ENCODE measurements at regions not wholly inside any gene's neighbourhood (a gene's known extent, or its start where the extent isn't known, plus 50 kb on each side); places are given as distances from the start of the nearest gene placed in this dataset.

GRCh38 chr15:37638116-37638515 is 296.3 kb upstream of the TMCO5A start:
- Histone ChIP-seq H3K27me3 (ENCODE audit: control insufficient read depth in 1 of 2, insufficient read depth in 2 of 2, low read length in 2 of 2) (no peaks in the 10 kb centered on the region), H3K9me3 (ENCODE audit: control insufficient read depth in 1 of 2, low read length in 2 of 2) (no peaks in the 10 kb centered on the region), H3K36me3 (ENCODE audit: control insufficient read depth in 1 of 2, insufficient read depth in 2 of 2, low read length in 2 of 2) (no peaks in the 10 kb centered on the region), H3K27ac (ENCODE audit: low read depth, low read length) (no peak overlapping the region), H3K9ac (ENCODE audit: low read depth in 1 of 2, low read length in 2 of 2) (no peak overlapping the region), H3K4me3 (ENCODE audit: low read depth in 1 of 2, low read length in 2 of 2) (no peak overlapping the region), H3K4me1 (ENCODE audit: control insufficient read depth in 1 of 2, insufficient read depth in 2 of 2, low read length in 2 of 2) (no peaks in the 10 kb centered on the region)

- H3K27me3 ChIP-seq (ENCODE audit: control insufficient read depth in 1 of 2, insufficient read depth in 2 of 2, low read length in 2 of 2) = no peaks in the 10 kb centered on the region
- H3K9me3 ChIP-seq (ENCODE audit: control insufficient read depth in 1 of 2, low read length in 2 of 2) = no peaks in the 10 kb centered on the region
- H3K4me1 ChIP-seq (ENCODE audit: control insufficient read depth in 1 of 2, insufficient read depth in 2 of 2, low read length in 2 of 2) = no peaks in the 10 kb centered on the region
- H3K9ac ChIP-seq (ENCODE audit: low read depth in 1 of 2, low read length in 2 of 2) = no peak overlapping the region
- H3K27ac ChIP-seq (ENCODE audit: low read depth, low read length) = no peak overlapping the region
- H3K36me3 ChIP-seq (ENCODE audit: control insufficient read depth in 1 of 2, insufficient read depth in 2 of 2, low read length in 2 of 2) = no peaks in the 10 kb centered on the region
- H3K4me3 ChIP-seq (ENCODE audit: low read depth in 1 of 2, low read length in 2 of 2) = no peak overlapping the region
Measured at GRCh38 chr15:37638691-37639090, 295.7 kb upstream of the TMCO5A start.

GRCh38 chr15:37652646-37653417 is 281.6 kb upstream of the TMCO5A start:
- Histone ChIP-seq H3K4me1 (ENCODE audit: control insufficient read depth in 1 of 2, insufficient read depth in 2 of 2, low read length in 2 of 2) (no peaks in the 10 kb centered on the region), H3K4me3 (ENCODE audit: low read depth in 1 of 2, low read length in 2 of 2) (no peak overlapping the region), H3K27me3 (ENCODE audit: control insufficient read depth in 1 of 2, insufficient read depth in 2 of 2, low read length in 2 of 2) (no peaks in the 10 kb centered on the region), H3K36me3 (ENCODE audit: control insufficient read depth in 1 of 2, insufficient read depth in 2 of 2, low read length in 2 of 2) (no peaks in the 10 kb centered on the region), H3K27ac (ENCODE audit: low read depth, low read length) (no peak overlapping the region), H3K9ac (ENCODE audit: low read depth in 1 of 2, low read length in 2 of 2) (no peak overlapping the region), H3K9me3 (ENCODE audit: control insufficient read depth in 1 of 2, low read length in 2 of 2) (peaks cover 2 to 5% of the 10 kb centered on the region in 2 donors)

GRCh38 chr15:37678124-37678523 is 256.3 kb upstream of the TMCO5A start:
- H3K4me1 ChIP-seq (ENCODE audit: control insufficient read depth in 1 of 2, insufficient read depth in 2 of 2, low read length in 2 of 2) = no peaks in the 10 kb centered on the region
- H3K4me3 ChIP-seq (ENCODE audit: low read depth in 1 of 2, low read length in 2 of 2) = no peak overlapping the region
- H3K36me3 ChIP-seq (ENCODE audit: control insufficient read depth in 1 of 2, insufficient read depth in 2 of 2, low read length in 2 of 2) = no peaks in the 10 kb centered on the region
- no peaks in the 10 kb centered on the region for H3K9me3 ChIP-seq (ENCODE audit: control insufficient read depth in 1 of 2, low read length in 2 of 2)
- H3K27ac ChIP-seq (ENCODE audit: low read depth, low read length) = no peak overlapping the region
- no peaks in the 10 kb centered on the region for H3K27me3 ChIP-seq (ENCODE audit: control insufficient read depth in 1 of 2, insufficient read depth in 2 of 2, low read length in 2 of 2)
- no peak overlapping the region for H3K9ac ChIP-seq (ENCODE audit: low read depth in 1 of 2, low read length in 2 of 2)

- no peaks in the 10 kb centered on the region for H3K36me3 ChIP-seq (ENCODE audit: control insufficient read depth in 1 of 2, insufficient read depth in 2 of 2, low read length in 2 of 2)
- no peaks in the 10 kb centered on the region for H3K4me1 ChIP-seq (ENCODE audit: control insufficient read depth in 1 of 2, insufficient read depth in 2 of 2, low read length in 2 of 2)
- H3K4me3 ChIP-seq (ENCODE audit: low read depth in 1 of 2, low read length in 2 of 2) = no peak overlapping the region
- H3K27ac ChIP-seq (ENCODE audit: low read depth, low read length) = no peak overlapping the region
- H3K9ac ChIP-seq (ENCODE audit: low read depth in 1 of 2, low read length in 2 of 2) = no peak overlapping the region
- H3K27me3 ChIP-seq (ENCODE audit: control insufficient read depth in 1 of 2, insufficient read depth in 2 of 2, low read length in 2 of 2) = no peaks in the 10 kb centered on the region
- H3K9me3 ChIP-seq (ENCODE audit: control insufficient read depth in 1 of 2, low read length in 2 of 2) = no peaks in the 10 kb centered on the region
Measured at GRCh38 chr15:37679627-37680026, 254.8 kb upstream of the TMCO5A start.

GRCh38 chr15:37682304-37682703 is 252.1 kb upstream of the TMCO5A start:
- no peaks in the 10 kb centered on the region for H3K27me3 ChIP-seq (ENCODE audit: control insufficient read depth in 1 of 2, insufficient read depth in 2 of 2, low read length in 2 of 2)
- no peaks in the 10 kb centered on the region for H3K9me3 ChIP-seq (ENCODE audit: control insufficient read depth in 1 of 2, low read length in 2 of 2)
- no peak overlapping the region for H3K4me3 ChIP-seq (ENCODE audit: low read depth in 1 of 2, low read length in 2 of 2)
- H3K27ac ChIP-seq (ENCODE audit: low read depth, low read length) = no peak overlapping the region
- no peaks in the 10 kb centered on the region for H3K4me1 ChIP-seq (ENCODE audit: control insufficient read depth in 1 of 2, insufficient read depth in 2 of 2, low read length in 2 of 2)
- H3K9ac ChIP-seq (ENCODE audit: low read depth in 1 of 2, low read length in 2 of 2) = no peak overlapping the region
- H3K36me3 ChIP-seq (ENCODE audit: control insufficient read depth in 1 of 2, insufficient read depth in 2 of 2, low read length in 2 of 2) = no peaks in the 10 kb centered on the region

GRCh38 chr15:37691911-37692310 is 242.5 kb upstream of the TMCO5A start:
- Histone ChIP-seq H3K9ac (ENCODE audit: low read depth in 1 of 2, low read length in 2 of 2) (no peak overlapping the region), H3K9me3 (ENCODE audit: control insufficient read depth in 1 of 2, low read length in 2 of 2) (peaks cover 0 to 4% of the 10 kb centered on the region in 2 donors), H3K4me1 (ENCODE audit: control insufficient read depth in 1 of 2, insufficient read depth in 2 of 2, low read length in 2 of 2) (no peaks in the 10 kb centered on the region), H3K36me3 (ENCODE audit: control insufficient read depth in 1 of 2, insufficient read depth in 2 of 2, low read length in 2 of 2) (no peaks in the 10 kb centered on the region), H3K27ac (ENCODE audit: low read depth, low read length) (no peak overlapping the region), H3K27me3 (ENCODE audit: control insufficient read depth in 1 of 2, insufficient read depth in 2 of 2, low read length in 2 of 2) (no peaks in the 10 kb centered on the region), H3K4me3 (ENCODE audit: low read depth in 1 of 2, low read length in 2 of 2) (no peak overlapping the region)

DNA sequence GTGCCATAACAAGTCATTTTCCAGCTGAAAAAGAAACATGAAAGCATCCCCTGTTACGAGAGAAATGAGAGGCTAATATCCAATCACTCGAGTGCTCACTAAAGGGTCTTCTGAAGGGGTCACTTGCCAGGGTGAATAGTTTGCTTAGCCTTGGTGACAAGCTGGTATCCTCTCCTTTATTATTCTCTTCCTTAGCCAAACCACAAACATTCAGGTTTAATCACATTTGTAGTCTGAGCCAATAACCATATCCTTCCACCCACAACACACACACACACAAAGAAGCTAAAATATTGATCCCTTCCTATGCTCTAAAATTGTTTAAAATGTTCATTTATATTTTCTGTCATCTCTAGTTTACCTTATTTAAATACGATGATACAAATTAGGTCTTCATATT is 240.5 kb upstream of the TMCO5A start:
- no peaks in the 10 kb centered on the region for H3K36me3 ChIP-seq (ENCODE audit: control insufficient read depth in 1 of 2, insufficient read depth in 2 of 2, low read length in 2 of 2)
- H3K9me3 ChIP-seq (ENCODE audit: control insufficient read depth in 1 of 2, low read length in 2 of 2) = peaks cover 0 to 4% of the 10 kb centered on the region in 2 donors
- H3K4me1 ChIP-seq (ENCODE audit: control insufficient read depth in 1 of 2, insufficient read depth in 2 of 2, low read length in 2 of 2) = no peaks in the 10 kb centered on the region
- H3K4me3 ChIP-seq (ENCODE audit: low read depth in 1 of 2, low read length in 2 of 2) = no peak overlapping the region
- no peaks in the 10 kb centered on the region for H3K27me3 ChIP-seq (ENCODE audit: control insufficient read depth in 1 of 2, insufficient read depth in 2 of 2, low read length in 2 of 2)
- no peak overlapping the region for H3K27ac ChIP-seq (ENCODE audit: low read depth, low read length)
- no peak overlapping the region for H3K9ac ChIP-seq (ENCODE audit: low read depth in 1 of 2, low read length in 2 of 2)

GRCh38 chr15:37695719-37696118 is 238.7 kb upstream of the TMCO5A start:
- Histone ChIP-seq H3K9me3 (ENCODE audit: control insufficient read depth in 1 of 2, low read length in 2 of 2) (no peaks in the 10 kb centered on the region), H3K27ac (ENCODE audit: low read depth, low read length) (no peak overlapping the region), H3K36me3 (ENCODE audit: control insufficient read depth in 1 of 2, insufficient read depth in 2 of 2, low read length in 2 of 2) (no peaks in the 10 kb centered on the region), H3K4me1 (ENCODE audit: control insufficient read depth in 1 of 2, insufficient read depth in 2 of 2, low read length in 2 of 2) (no peaks in the 10 kb centered on the region), H3K9ac (ENCODE audit: low read depth in 1 of 2, low read length in 2 of 2) (no peak overlapping the region), H3K4me3 (ENCODE audit: low read depth in 1 of 2, low read length in 2 of 2) (no peak overlapping the region), H3K27me3 (ENCODE audit: control insufficient read depth in 1 of 2, insufficient read depth in 2 of 2, low read length in 2 of 2) (no peaks in the 10 kb centered on the region)

DNA sequence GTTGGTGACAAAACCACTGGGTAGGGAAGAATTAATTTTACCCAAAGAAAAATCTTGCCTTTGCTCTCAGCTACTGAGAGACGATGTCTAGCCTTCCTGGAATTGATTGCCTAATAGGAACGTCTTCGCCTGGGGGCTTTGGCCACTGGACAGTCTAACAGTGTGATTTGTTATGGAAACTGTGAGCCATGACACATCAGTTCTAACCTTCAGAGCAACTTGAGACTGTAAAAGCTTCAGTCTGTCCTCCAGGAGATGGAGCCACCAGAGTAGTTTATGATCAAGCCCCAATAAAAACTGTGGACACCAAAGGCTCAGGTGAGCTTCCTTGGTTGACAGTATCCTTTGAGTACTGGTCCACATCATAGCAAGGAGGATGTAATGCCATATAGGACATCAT is 235.8 kb upstream of the TMCO5A start:
- no peaks in the 10 kb centered on the region for H3K36me3 ChIP-seq (ENCODE audit: control insufficient read depth in 1 of 2, insufficient read depth in 2 of 2, low read length in 2 of 2)
- no peaks in the 10 kb centered on the region for H3K27me3 ChIP-seq (ENCODE audit: control insufficient read depth in 1 of 2, insufficient read depth in 2 of 2, low read length in 2 of 2)

More for the DNA sequence above, 235.8 kb upstream of the TMCO5A start:
- Histone ChIP-seq H3K4me3 (ENCODE audit: low read depth in 1 of 2, low read length in 2 of 2) (no peak overlapping the region), H3K27ac (ENCODE audit: low read depth, low read length) (no peak overlapping the region), H3K9ac (ENCODE audit: low read depth in 1 of 2, low read length in 2 of 2) (no peak overlapping the region), H3K9me3 (ENCODE audit: control insufficient read depth in 1 of 2, low read length in 2 of 2) (no peaks in the 10 kb centered on the region), H3K4me1 (ENCODE audit: control insufficient read depth in 1 of 2, insufficient read depth in 2 of 2, low read length in 2 of 2) (no peaks in the 10 kb centered on the region)

Data from duodenal mucosa (tissue), 2 donors.